ENCODE measurements at regions not wholly inside any gene's neighbourhood (a gene's known extent, or its start where the extent isn't known, plus 50 kb on each side); places are given as distances from the start of the nearest gene placed in this dataset.

DNA sequence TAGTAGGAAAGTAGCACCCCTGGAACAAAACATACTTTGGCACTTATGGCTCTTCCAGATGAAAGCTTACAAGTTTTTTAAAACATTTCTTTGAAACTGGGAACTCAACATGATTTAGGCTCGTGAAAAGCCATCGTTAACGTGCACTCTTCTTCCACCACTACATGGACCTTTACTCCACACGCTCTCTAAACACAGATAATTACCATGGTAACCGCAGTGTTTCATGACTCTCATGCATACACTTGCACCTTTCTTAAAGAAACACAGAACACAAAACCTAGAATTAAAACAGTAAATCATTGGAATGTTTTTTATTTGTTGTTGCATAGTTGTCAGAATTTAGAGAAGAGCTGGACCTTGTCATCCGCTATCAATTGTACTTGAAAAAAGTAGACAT lies 154.3 kb downstream of the FGF9 start:
- Histone ChIP-seq H3K4ac (ENCODE audit: low read depth, low read length) (no peak overlapping the region), H3K4me2 (ENCODE audit: low read depth, low read length) (no peak overlapping the region), H4K5ac (ENCODE audit: low read depth, low read length) (no peak overlapping the region), H3K9me1 (ENCODE audit: insufficient read depth, low read length) (no peaks in the 10 kb centered on the region), H4K20me1 (ENCODE audit: insufficient read depth, low read length) (no peaks in the 10 kb centered on the region), H2BK20ac (ENCODE audit: low read depth, low read length) (no peak overlapping the region), H2AFZ (replicated peaks; ENCODE audit: low read length, poor library complexity) (no peak overlapping the region), H3K9ac (ENCODE audit: low read depth, low read length) (no peak overlapping the region), H4K8ac (ENCODE audit: low read depth in 2 of 2, low read length in 2 of 2) (no peak overlapping the region), H3K4me3 (ENCODE audit: insufficient read depth, low read depth, low read length) (no peak overlapping the region), H3K36me3 (ENCODE audit: control insufficient read depth, insufficient read depth, low read length) (no peaks in the 10 kb centered on the region), H3K27me3 (ENCODE audit: control insufficient read depth, insufficient read depth, low read length) (no peaks in the 10 kb centered on the region), H3K9me3 (ENCODE audit: control insufficient read depth, insufficient read depth, low read length) (no peaks in the 10 kb centered on the region), H2BK120ac (ENCODE audit: low read depth, low read length) (no peak overlapping the region), H2AK5ac (ENCODE audit: low read depth, low read length) (no peak overlapping the region), H2AK9ac (replicated peaks; ENCODE audit: low read depth, low read length, poor library complexity) (no peak overlapping the region), H2BK5ac (ENCODE audit: low read depth, low read length, poor library complexity, severe bottlenecking) (no peak overlapping the region), H3K27ac (ENCODE audit: insufficient read depth, low read length) (no peak overlapping the region), H3K23ac (ENCODE audit: low read depth, low read length) (no peak overlapping the region), H3K4me1 (ENCODE audit: control insufficient read depth, insufficient read depth, low read length) (peaks cover 2% of the 10 kb centered on the region; the same call in 1 of the 2 replicates), H3K56ac (ENCODE audit: extremely low read depth, insufficient read depth, low read length) (no peak overlapping the region), H3K79me1 (ENCODE audit: low read depth in 1 of 2, low read length in 2 of 2) (no peaks in the 10 kb centered on the region), H4K91ac (ENCODE audit: insufficient read depth, low read depth, low read length) (no peak overlapping the region), H2BK15ac (ENCODE audit: low read depth, low read length) (no peak overlapping the region), H3K18ac (ENCODE audit: low read depth, low read length) (no peak overlapping the region), H3K14ac (replicated peaks; ENCODE audit: low read depth, low read length) (no peak overlapping the region)
- POLR2A ChIA-PET (ENCODE audit: unreplicated experiment), result no interaction called here
- dilution Hi-C loops (cut with HindIII; ENCODE audit: low sequenced_read_pairs, unreplicated experiment), result no loop called here
- DNase-seq (peak; percentile 43), ATAC-seq (ENCODE audit: low read depth) (no peak)
- BruUV-seq (replicated peaks), result no TSS peak
- TF ChIP-seq, protein P1, sequence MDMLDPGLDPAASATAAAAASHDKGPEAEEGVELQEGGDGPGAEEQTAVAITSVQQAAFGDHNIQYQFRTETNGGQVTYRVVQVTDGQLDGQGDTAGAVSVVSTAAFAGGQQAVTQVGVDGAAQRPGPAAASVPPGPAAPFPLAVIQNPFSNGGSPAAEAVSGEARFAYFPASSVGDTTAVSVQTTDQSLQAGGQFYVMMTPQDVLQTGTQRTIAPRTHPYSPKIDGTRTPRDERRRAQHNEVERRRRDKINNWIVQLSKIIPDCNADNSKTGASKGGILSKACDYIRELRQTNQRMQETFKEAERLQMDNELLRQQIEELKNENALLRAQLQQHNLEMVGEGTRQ (IDR thresholded peaks at IDR 0.05; ENCODE audit: low read depth, low read length), result no peak
- TF ChIP-seq RCOR1 (IDR thresholded peaks at IDR 0.05; ENCODE audit: insufficient replicate concordance, low read length), result no peak
- TF ChIP-seq FOS (IDR thresholded peaks at IDR 0.05; ENCODE audit: low read depth, low read length), result no peak
- TF ChIP-seq MAZ (IDR thresholded peaks at IDR 0.05; ENCODE audit: borderline replicate concordance, low read depth, low read length), result no peak
- no peak for TF ChIP-seq NFE2L2 (IDR thresholded peaks at IDR 0.05; ENCODE audit: low read depth, low read length)
- TF ChIP-seq CHD1 (IDR thresholded peaks at IDR 0.05; ENCODE audit: low read depth, low read length), result no peak
- no peak for TF ChIP-seq RAD21 (IDR thresholded peaks at IDR 0.05; ENCODE audit: low read length)
- TF ChIP-seq MAFK (IDR thresholded peaks at IDR 0.05; ENCODE audit: low read depth, low read length), result no peak
- TF ChIP-seq BHLHE40 (IDR thresholded peaks at IDR 0.05; ENCODE audit: low read depth, low read length), result no peak
- TF ChIP-seq, protein P2, sequence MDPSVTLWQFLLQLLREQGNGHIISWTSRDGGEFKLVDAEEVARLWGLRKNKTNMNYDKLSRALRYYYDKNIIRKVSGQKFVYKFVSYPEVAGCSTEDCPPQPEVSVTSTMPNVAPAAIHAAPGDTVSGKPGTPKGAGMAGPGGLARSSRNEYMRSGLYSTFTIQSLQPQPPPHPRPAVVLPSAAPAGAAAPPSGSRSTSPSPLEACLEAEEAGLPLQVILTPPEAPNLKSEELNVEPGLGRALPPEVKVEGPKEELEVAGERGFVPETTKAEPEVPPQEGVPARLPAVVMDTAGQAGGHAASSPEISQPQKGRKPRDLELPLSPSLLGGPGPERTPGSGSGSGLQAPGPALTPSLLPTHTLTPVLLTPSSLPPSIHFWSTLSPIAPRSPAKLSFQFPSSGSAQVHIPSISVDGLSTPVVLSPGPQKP (IDR thresholded peaks at IDR 0.05; ENCODE audit: borderline replicate concordance, low read depth, low read length), result no peak
- TF ChIP-seq CTCF (conservative IDR thresholded peaks at IDR 0.05; ENCODE audit: low read depth, low read length), result no peak
- TF ChIP-seq MXI1 (IDR thresholded peaks at IDR 0.05; ENCODE audit: borderline replicate concordance, low read depth, low read length), result no peak
- TF ChIP-seq POLR2A (IDR thresholded peaks at IDR 0.05; ENCODE audit: low read depth, low read length), result no peak
- no peak for TF ChIP-seq CEBPB (IDR thresholded peaks at IDR 0.05; ENCODE audit: low read depth, low read length)
- TF ChIP-seq SMC3 (IDR thresholded peaks at IDR 0.05; ENCODE audit: low read depth, low read length), result no peak
- TF ChIP-seq RFX5 (IDR thresholded peaks at IDR 0.05; ENCODE audit: low read depth, low read length), result no peak
- in situ Hi-C loops (cut with MboI; ENCODE audit: low sequenced_read_pairs), result no loop called here
- CTCF ChIA-PET, result no interaction called here
- intact Hi-C loops (cut with micrococcal nuclease), result loop anchor here (10.0 kb wide), 2 partner anchors 150 to 450 kb away; partner anchors contain the start of gene FGF9
- 6% methylated on average over 3 of the region's 6 CpGs; no CpG with 5 or more reads in 1 of the 2 experiments for WGBS, 2 experiments (ENCODE audit: extremely low coverage in 2 of 2, insufficient read length in 1 of 2)
